ENCODE measurements at regions not wholly inside any gene's neighbourhood (a gene's known extent, or its start where the extent isn't known, plus 50 kb on each side); places are given as distances from the start of the nearest gene placed in this dataset.
"Not testable (repeated sequence)": the region's sequence is repeated elsewhere in the genome, so short reads cannot be mapped to it uniquely, and the experiment has no call there.

DNA sequence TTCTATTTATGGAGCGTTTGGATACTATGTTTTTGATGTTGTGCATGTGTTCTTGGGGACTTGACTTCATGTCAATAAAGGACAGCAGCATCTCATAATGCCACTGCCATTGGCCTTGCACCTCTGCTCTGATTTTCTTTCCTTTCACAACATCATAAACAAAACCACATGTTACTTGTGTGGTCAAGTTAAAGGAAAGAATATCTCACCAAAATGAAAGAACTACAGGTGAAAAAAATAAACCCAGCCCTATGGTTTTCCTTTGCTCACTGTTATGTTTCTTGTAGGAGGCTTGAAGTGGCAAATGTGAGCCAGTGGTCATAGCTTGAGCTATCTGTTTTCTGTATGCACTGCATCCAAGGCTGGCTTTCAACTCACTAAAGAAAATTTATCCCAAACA, 240.4 kb downstream of the KCNRG start:
- Histone ChIP-seq H3K4me1 (ENCODE audit: insufficient read depth) (no peaks in the 10 kb centered on the region), H3K27me3 (no peaks in the 10 kb centered on the region), H3K27ac (no peak overlapping the region), H3K36me3 (no peaks in the 10 kb centered on the region), H3K9me3 (no peaks in the 10 kb centered on the region), H3K4me3 (no peak overlapping the region)
- no peak for DNase-seq
- TF ChIP-seq EP300 (IDR thresholded peaks at IDR 0.05) (no peak), POLR2A (IDR thresholded peaks at IDR 0.05) (no peak)
- TF ChIP-seq, protein P1, sequence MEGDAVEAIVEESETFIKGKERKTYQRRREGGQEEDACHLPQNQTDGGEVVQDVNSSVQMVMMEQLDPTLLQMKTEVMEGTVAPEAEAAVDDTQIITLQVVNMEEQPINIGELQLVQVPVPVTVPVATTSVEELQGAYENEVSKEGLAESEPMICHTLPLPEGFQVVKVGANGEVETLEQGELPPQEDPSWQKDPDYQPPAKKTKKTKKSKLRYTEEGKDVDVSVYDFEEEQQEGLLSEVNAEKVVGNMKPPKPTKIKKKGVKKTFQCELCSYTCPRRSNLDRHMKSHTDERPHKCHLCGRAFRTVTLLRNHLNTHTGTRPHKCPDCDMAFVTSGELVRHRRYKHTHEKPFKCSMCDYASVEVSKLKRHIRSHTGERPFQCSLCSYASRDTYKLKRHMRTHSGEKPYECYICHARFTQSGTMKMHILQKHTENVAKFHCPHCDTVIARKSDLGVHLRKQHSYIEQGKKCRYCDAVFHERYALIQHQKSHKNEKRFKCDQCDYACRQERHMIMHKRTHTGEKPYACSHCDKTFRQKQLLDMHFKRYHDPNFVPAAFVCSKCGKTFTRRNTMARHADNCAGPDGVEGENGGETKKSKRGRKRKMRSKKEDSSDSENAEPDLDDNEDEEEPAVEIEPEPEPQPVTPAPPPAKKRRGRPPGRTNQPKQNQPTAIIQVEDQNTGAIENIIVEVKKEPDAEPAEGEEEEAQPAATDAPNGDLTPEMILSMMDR (IDR thresholded peaks at IDR 0.05) = no peak
- intact Hi-C loops (cut with DNase I) = no loop called here
- 48 to 84% (median 75%) methylated on average over 1 of the region's 1 CpG for WGBS, 3 donors

GRCh38 chr13:50256536-50257321, 241.5 kb downstream of the KCNRG start:
- intact Hi-C loops (cut with DNase I); H3K9me3 ChIP-seq; H3K27me3 ChIP-seq; H3K36me3 ChIP-seq; H3K27ac ChIP-seq; DNase-seq; H3K4me1 ChIP-seq (ENCODE audit: insufficient read depth); H3K4me3 ChIP-seq: not testable (repeated sequence)
- WGBS, 3 donors = 83 to 93% (median 90%) methylated on average over 6 of the region's 6 CpGs

GRCh38 chr13:50257646-50258045, 242.4 kb downstream of the KCNRG start:
- H3K4me1 ChIP-seq (ENCODE audit: insufficient read depth) = no peaks in the 10 kb centered on the region
- H3K27ac ChIP-seq = no peak overlapping the region
- no peaks in the 10 kb centered on the region for H3K27me3 ChIP-seq
- intact Hi-C loops (cut with DNase I) = no loop called here
- TF ChIP-seq POLR2A (IDR thresholded peaks at IDR 0.05) (no peak), EP300 (IDR thresholded peaks at IDR 0.05) (no peak)
- TF ChIP-seq, protein P1 (IDR thresholded peaks at IDR 0.05) = no peak
- no peak for DNase-seq
- no peaks in the 10 kb centered on the region for H3K36me3 ChIP-seq
- no peak overlapping the region for H3K4me3 ChIP-seq
- whole genome bisulfite sequencing, 3 donors = 84 to 99% (median 93%) methylated on average over 3 of the region's 3 CpGs
- H3K9me3 ChIP-seq = no peaks in the 10 kb centered on the region

- Histone ChIP-seq H3K36me3 (no peaks in the 10 kb centered on the region), H3K27ac (no peak overlapping the region), H3K9me3 (no peaks in the 10 kb centered on the region), H3K4me3 (no peak overlapping the region), H3K27me3 (no peaks in the 10 kb centered on the region), H3K4me1 (ENCODE audit: insufficient read depth) (no peaks in the 10 kb centered on the region)
- WGBS, 3 donors = 72 to 84% (median 82%) methylated on average over 6 of the region's 6 CpGs
- no peak for TF ChIP-seq POLR2A (IDR thresholded peaks at IDR 0.05)
- TF ChIP-seq EP300 (IDR thresholded peaks at IDR 0.05) = no peak
- TF ChIP-seq, protein P1 (IDR thresholded peaks at IDR 0.05) = no peak
- no peak for DNase-seq
- intact Hi-C loops (cut with DNase I) = no loop called here
These were observed 246.1 kb downstream of the KCNRG start for GRCh38 chr13:50261130-50261901.

DNA sequence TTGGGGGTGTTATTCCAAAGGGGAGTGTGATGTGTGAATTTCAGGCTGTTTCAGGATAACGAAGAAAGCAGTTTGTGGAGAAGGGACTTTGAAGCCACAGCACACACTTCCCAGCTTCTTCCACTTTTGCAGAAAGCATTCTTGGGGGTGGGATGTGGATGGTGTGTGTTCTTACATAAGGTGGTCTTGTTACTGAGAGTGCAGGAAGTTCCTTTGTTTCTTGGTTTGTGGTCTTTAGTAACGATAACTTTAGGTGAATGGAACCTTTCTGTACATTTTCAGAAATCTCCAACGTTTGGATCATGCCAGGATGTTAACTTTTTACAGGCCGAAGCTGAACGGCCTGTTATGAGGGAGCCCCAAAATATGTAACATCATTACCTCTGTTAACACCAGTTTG, 251.8 kb downstream of the KCNRG start:
- TF ChIP-seq POLR2A (IDR thresholded peaks at IDR 0.05) = no peak
- no peak for TF ChIP-seq EP300 (IDR thresholded peaks at IDR 0.05)
- TF ChIP-seq, protein P1 (IDR thresholded peaks at IDR 0.05) = no peak
- no peak for DNase-seq
- Histone ChIP-seq H3K4me3 (no peak overlapping the region), H3K27ac (no peak overlapping the region), H3K4me1 (ENCODE audit: insufficient read depth) (no peaks in the 10 kb centered on the region), H3K36me3 (no peaks in the 10 kb centered on the region), H3K27me3 (no peaks in the 10 kb centered on the region), H3K9me3 (peaks cover 0 to 3% of the 10 kb centered on the region in 2 donors)
- intact Hi-C loops (cut with DNase I) = no loop called here
- WGBS, 3 donors = 70 to 87% (median 84%) methylated on average over 5 of the region's 5 CpGs

Measured in ovary (tissue), 7 donors.